ENCODE measurements at regions not wholly inside any gene's neighbourhood (a gene's known extent, or its start where the extent isn't known, plus 50 kb on each side); places are given as distances from the start of the nearest gene placed in this dataset.
A peak's percentile ranks its signal among the peaks of the same experiment; 100 is the strongest.

DNA sequence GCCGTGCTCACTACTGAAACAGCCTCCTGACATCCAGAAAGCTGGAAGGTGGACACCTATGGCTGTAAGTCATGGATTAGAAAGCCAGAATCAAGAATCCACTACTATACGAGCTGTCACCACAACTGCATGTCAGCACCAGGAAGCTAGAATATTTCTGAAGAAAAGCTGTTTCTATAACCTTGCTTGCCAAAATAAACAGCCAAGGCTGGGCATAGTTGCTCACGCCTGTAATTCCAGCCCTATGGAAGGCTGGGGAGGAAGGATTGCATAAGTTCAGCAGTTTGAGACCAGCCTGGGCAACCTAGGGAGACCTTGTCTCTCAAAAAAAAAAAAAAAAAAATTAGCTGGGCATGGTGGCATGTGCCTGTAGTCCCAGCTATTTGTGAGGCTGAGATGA lies 96.3 kb upstream of the GAREM1 start:
- TF ChIP-seq, protein P1, sequence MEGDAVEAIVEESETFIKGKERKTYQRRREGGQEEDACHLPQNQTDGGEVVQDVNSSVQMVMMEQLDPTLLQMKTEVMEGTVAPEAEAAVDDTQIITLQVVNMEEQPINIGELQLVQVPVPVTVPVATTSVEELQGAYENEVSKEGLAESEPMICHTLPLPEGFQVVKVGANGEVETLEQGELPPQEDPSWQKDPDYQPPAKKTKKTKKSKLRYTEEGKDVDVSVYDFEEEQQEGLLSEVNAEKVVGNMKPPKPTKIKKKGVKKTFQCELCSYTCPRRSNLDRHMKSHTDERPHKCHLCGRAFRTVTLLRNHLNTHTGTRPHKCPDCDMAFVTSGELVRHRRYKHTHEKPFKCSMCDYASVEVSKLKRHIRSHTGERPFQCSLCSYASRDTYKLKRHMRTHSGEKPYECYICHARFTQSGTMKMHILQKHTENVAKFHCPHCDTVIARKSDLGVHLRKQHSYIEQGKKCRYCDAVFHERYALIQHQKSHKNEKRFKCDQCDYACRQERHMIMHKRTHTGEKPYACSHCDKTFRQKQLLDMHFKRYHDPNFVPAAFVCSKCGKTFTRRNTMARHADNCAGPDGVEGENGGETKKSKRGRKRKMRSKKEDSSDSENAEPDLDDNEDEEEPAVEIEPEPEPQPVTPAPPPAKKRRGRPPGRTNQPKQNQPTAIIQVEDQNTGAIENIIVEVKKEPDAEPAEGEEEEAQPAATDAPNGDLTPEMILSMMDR (conservative IDR thresholded peaks at IDR 0.05), result no peak
- TF ChIP-seq ZFX (IDR thresholded peaks at IDR 0.05), result no peak
- no peak overlapping the region for H3K27ac ChIP-seq

- TF ChIP-seq, protein P1 (conservative IDR thresholded peaks at IDR 0.05), result no peak
- TF ChIP-seq ZFX (IDR thresholded peaks at IDR 0.05), result no peak
Measured at GRCh38 chr18:32553640-32554365, 83.1 kb upstream of the GAREM1 start.

DNA sequence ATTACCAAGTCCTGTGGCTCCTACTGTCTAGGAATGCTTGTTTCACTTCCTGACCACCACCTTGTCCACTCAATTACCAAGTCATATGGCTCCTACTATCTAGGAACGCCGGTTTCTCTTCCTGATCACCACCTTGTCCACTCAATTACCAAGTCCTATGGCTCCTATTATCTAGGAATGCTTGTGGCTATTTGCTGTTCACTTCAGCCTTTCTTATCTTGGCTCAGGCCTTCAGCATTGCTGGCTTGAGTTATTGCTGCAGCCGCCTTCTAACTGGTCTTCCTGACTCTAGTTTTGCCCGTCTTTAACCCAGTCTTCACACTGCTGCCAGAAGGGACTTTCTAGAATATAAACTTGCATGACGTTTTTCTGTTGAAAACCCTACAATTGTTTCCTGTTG lies 82.5 kb upstream of the GAREM1 start:
- TF ChIP-seq, protein P1 (conservative IDR thresholded peaks at IDR 0.05), result no peak
- no peak for TF ChIP-seq ZFX (IDR thresholded peaks at IDR 0.05)
- no peak overlapping the region for H3K27ac ChIP-seq

More at GRCh38 chr18:32553640-32554365, 83.1 kb upstream of the GAREM1 start:
- H3K27ac ChIP-seq, result no peak overlapping the region

DNA sequence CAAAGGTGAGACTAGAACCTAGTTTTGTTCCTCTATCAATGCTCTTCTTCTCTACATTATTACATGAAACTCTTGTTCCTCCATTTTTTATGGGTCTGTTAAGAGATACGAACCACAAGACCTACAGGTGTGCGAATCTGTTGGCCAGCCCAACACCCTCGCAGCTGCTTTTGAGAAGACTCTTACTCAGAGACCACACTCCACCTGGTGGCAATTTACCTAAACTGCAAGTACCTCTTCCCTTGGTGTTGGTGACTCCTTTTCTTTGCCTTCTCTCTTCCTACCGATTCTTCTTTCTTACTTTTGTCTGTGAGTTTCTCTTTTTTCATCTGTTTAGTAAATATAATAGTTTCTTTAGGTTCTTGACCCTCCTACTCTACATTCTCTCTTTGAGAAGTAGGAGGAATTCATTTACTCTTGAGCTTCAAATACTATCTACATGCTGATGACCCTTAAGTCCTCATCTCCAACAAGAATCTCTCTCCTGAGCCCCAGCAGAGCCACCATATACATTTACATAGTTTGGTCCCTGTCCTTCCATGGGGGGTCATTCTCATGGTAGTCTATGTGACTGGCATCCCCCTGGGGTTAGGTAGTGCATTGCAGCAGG lies 81.8 kb upstream of the GAREM1 start:
- TF ChIP-seq, protein P1 (conservative IDR thresholded peaks at IDR 0.05), result peak; percentile 78
- no peak for TF ChIP-seq ZFX (IDR thresholded peaks at IDR 0.05)
- no peak overlapping the region for H3K27ac ChIP-seq

GRCh38 chr18:32550963-32551362 lies 80.3 kb upstream of the GAREM1 start:
- TF ChIP-seq ZFX (IDR thresholded peaks at IDR 0.05), result no peak
- TF ChIP-seq, protein P1 (conservative IDR thresholded peaks at IDR 0.05), result peak; percentile 38
- no peak overlapping the region for H3K27ac ChIP-seq

GRCh38 chr18:32549248-32550110 lies 78.8 kb upstream of the GAREM1 start:
- no peak overlapping the region for H3K27ac ChIP-seq
- TF ChIP-seq, protein P1 (conservative IDR thresholded peaks at IDR 0.05), result peak; percentile 87
- TF ChIP-seq ZFX (IDR thresholded peaks at IDR 0.05), result no peak

- no peak overlapping the region for H3K27ac ChIP-seq
- no peak for TF ChIP-seq ZFX (IDR thresholded peaks at IDR 0.05)
- TF ChIP-seq, protein P1 (conservative IDR thresholded peaks at IDR 0.05), result no peak
Measured at GRCh38 chr18:32548688-32549087, 78.0 kb upstream of the GAREM1 start.

All from C4-2B (cell line).